ENCODE measurements at regions not wholly inside any gene's neighbourhood (a gene's known extent, or its start where the extent isn't known, plus 50 kb on each side); places are given as distances from the start of the nearest gene placed in this dataset.

GRCh38 chr10:61172182-61172926 is 228.4 kb upstream of the RHOBTB1 start:
- POLR2A ChIA-PET (ENCODE audit: unreplicated experiment): no interaction called here

More at GRCh38 chr10:61172182-61172926, 228.4 kb upstream of the RHOBTB1 start:
- Histone ChIP-seq H3K18ac (ENCODE audit: low read depth, low read length) (no peak overlapping the region), H3K4me1 (ENCODE audit: control insufficient read depth, insufficient read depth, low read length) (no peaks in the 10 kb centered on the region; the same call in 1 of the 2 replicates), H3K23ac (ENCODE audit: low read depth, low read length) (no peak overlapping the region), H3K14ac (replicated peaks; ENCODE audit: low read depth, low read length) (no peak overlapping the region), H3K4ac (ENCODE audit: low read depth, low read length) (no peak overlapping the region), H3K36me3 (ENCODE audit: control insufficient read depth, insufficient read depth, low read length) (no peaks in the 10 kb centered on the region), H3K27me3 (ENCODE audit: control insufficient read depth, insufficient read depth, low read length) (peaks cover 3% of the 10 kb centered on the region; the same call in 1 of the 2 replicates), H3K27ac (ENCODE audit: insufficient read depth, low read length) (no peak overlapping the region), H3K9ac (ENCODE audit: low read depth, low read length) (no peak overlapping the region), H3K79me1 (ENCODE audit: low read depth in 1 of 2, low read length in 2 of 2) (no peaks in the 10 kb centered on the region), H2AFZ (replicated peaks; ENCODE audit: low read length, poor library complexity) (no peak overlapping the region), H3K9me3 (ENCODE audit: control insufficient read depth, insufficient read depth, low read length) (no peaks in the 10 kb centered on the region), H3K56ac (ENCODE audit: extremely low read depth, insufficient read depth, low read length) (no peak overlapping the region), H2AK9ac (replicated peaks; ENCODE audit: low read depth, low read length, poor library complexity) (no peak overlapping the region), H4K91ac (ENCODE audit: insufficient read depth, low read depth, low read length) (no peak overlapping the region), H2BK15ac (ENCODE audit: low read depth, low read length) (no peak overlapping the region), H2BK5ac (ENCODE audit: low read depth, low read length, poor library complexity, severe bottlenecking) (no peak overlapping the region), H3K4me3 (ENCODE audit: insufficient read depth, low read depth, low read length) (no peak overlapping the region), H4K20me1 (ENCODE audit: insufficient read depth, low read length) (no peaks in the 10 kb centered on the region), H3K4me2 (ENCODE audit: low read depth, low read length) (no peak overlapping the region), H2AK5ac (ENCODE audit: low read depth, low read length) (no peak overlapping the region), H2BK20ac (ENCODE audit: low read depth, low read length) (no peak overlapping the region), H4K8ac (ENCODE audit: low read depth in 2 of 2, low read length in 2 of 2) (no peak overlapping the region), H4K5ac (ENCODE audit: low read depth, low read length) (no peak overlapping the region), H2BK120ac (ENCODE audit: low read depth, low read length) (no peak overlapping the region), H3K9me1 (ENCODE audit: insufficient read depth, low read length) (no peaks in the 10 kb centered on the region)
- CTCF ChIA-PET: no interaction called here
- ATAC-seq (ENCODE audit: low read depth): no peak
- dilution Hi-C loops (cut with HindIII; ENCODE audit: low sequenced_read_pairs, unreplicated experiment) (no loop called here), intact Hi-C loops (cut with micrococcal nuclease) (no loop called here), in situ Hi-C loops (cut with MboI; ENCODE audit: low sequenced_read_pairs) (no loop called here)
- no peak for DNase-seq
- BruUV-seq (replicated peaks): no TSS peak
- TF ChIP-seq NFE2L2 (IDR thresholded peaks at IDR 0.05; ENCODE audit: low read depth, low read length) (no peak), USF2 (IDR thresholded peaks at IDR 0.05; ENCODE audit: low read depth, low read length) (no peak), SMC3 (IDR thresholded peaks at IDR 0.05; ENCODE audit: low read depth, low read length) (no peak), CTCF (conservative IDR thresholded peaks at IDR 0.05; ENCODE audit: low read depth, low read length) (no peak), ELK1 (IDR thresholded peaks at IDR 0.05; ENCODE audit: borderline replicate concordance, low read depth, low read length) (no peak), MAZ (IDR thresholded peaks at IDR 0.05; ENCODE audit: borderline replicate concordance, low read depth, low read length) (no peak), RFX5 (IDR thresholded peaks at IDR 0.05; ENCODE audit: low read depth, low read length) (no peak), CHD1 (IDR thresholded peaks at IDR 0.05; ENCODE audit: low read depth, low read length) (no peak), MAFK (IDR thresholded peaks at IDR 0.05; ENCODE audit: low read depth, low read length) (no peak), RAD21 (IDR thresholded peaks at IDR 0.05; ENCODE audit: low read length) (no peak), MXI1 (IDR thresholded peaks at IDR 0.05; ENCODE audit: borderline replicate concordance, low read depth, low read length) (no peak), RCOR1 (IDR thresholded peaks at IDR 0.05; ENCODE audit: insufficient replicate concordance, low read length) (no peak), BHLHE40 (IDR thresholded peaks at IDR 0.05; ENCODE audit: low read depth, low read length) (no peak), FOS (IDR thresholded peaks at IDR 0.05; ENCODE audit: low read depth, low read length) (no peak), CEBPB (IDR thresholded peaks at IDR 0.05; ENCODE audit: low read depth, low read length) (no peak), POLR2A (IDR thresholded peaks at IDR 0.05; ENCODE audit: low read depth, low read length) (no peak)
- no CpG with 5 or more reads among the region's 5 CpGs for WGBS, 2 experiments (ENCODE audit: extremely low coverage in 2 of 2, insufficient read length in 1 of 2)
